GOT3 (cell line): ENCODE measurements at regions not wholly inside any gene's neighbourhood (a gene's known extent, or its start where the extent isn't known, plus 50 kb on each side); places are given as distances from the start of the nearest gene placed in this dataset.
"Not testable (repeated sequence)": the region's sequence is repeated elsewhere in the genome, so short reads cannot be mapped to it uniquely, and the experiment has no call there.

Source experiments
- DNase-seq: peaks from one replicate; lab custom pipeline; 2025; ENCODE audit warnings: mixed read lengths; lab: John Stamatoyannopoulos, UW

GRCh38 chr2:120498576-120499394, 152.8 kb downstream of the INHBB start:
- no peak for DNase-seq

DNA sequence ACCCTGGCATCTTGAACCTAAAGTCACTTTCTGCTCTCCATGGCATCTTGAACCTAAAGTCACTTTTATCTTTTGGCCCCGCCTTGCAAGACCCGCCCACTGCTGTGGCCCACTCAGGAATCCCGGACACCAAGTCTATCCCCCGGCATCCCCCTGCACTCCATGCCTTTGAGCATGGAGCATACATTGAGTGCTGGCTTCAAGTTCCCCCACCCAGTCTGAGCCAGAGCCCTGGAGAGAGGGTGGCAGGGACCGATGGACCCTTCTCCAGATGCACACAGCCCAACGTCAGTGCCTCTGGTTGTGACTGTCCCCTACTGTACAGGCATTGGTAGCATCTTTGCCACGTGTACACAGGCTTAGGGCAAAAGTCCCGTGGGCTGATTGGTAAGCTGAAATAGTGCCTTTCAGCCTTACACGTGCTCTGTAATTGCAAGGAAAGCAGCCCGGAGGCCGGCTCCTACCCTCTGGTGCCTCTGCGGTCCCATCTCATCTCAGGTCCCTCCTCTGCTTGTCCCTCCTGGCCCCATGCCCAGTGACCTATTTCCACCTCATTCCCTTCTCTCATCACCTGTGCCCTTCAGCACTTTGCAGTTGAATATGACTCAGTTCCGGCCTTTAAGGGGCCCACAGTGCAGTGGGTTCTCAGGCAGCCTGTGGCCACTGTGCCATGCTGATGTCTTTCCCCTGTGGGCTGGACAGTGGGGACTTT, 154.0 kb downstream of the INHBB start:
- DNase-seq: no peak

- no peak for DNase-seq
Measured at GRCh38 chr2:120501591-120501990, 155.7 kb downstream of the INHBB start.

GRCh38 chr2:120502357-120502756, 156.4 kb downstream of the INHBB start:
- DNase-seq: no peak

- no peak for DNase-seq
Measured at GRCh38 chr2:120502761-120503160, 156.8 kb downstream of the INHBB start.

DNA sequence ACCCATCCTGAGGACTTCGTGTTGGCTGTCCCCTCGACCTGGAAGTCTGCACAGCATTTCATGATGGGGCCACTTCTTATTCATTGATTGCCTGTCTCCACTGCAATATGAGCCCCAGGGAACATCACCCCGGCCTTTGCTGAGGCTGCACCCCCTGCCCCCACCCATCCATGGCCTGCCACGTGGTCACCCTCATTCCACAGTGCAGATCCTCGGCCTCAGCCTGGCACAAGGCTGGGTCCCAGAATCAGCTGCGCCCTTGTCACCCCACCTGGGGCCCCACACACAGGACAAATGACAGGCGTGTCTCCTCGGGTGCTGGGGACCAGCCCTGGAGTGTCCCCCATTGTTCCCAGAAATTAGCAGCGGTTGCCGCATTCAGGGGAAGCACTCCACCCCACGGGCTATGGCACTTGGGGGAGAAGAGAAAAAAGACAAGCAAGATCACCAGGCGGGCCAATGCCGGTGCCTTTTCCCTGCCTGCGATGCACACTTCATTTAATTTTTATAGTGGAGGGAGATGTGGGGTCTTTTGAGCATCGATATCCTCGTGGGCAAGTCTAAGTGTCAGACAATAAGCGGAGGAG, 157.4 kb downstream of the INHBB start:
- no peak for DNase-seq

DNA sequence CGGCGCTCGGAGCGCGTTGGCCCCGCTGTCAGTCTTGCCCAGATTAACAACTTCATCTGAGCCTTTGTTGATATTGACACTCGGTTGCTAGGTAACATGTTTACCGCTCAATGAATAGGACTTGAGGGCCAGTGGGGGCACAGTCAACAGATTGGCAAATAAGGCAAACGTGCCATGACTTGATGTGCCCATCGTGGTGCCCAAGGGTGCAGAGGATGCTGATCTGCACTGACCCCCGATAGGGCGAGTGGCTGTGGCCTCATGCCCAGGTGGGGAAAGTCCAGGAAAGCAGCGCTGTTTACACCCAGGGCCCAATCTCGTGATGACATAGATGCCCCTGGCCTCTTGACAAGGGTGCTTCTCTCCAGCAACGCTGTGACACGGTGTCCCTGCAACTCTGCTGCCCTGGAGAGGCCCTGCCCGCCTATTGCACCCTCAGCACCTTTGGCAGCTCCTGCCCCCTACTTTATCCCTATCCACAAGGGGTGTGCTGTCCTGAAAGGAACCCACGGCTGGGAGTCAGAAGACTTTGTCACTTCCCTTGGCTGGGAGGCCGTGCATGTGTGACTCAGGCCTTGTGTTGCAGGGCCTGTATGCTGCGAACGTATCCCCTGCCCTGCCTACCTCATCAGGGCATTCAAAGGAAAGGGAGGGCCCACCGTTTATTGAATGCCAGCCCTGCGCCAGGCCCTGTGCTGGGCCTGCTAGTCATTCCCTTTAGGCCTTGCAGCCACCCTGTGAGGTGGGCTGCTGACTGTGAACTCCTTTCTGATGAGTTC, 158.0 kb downstream of the INHBB start:
- DNase-seq: no peak

- no peak for DNase-seq
Measured at GRCh38 chr2:120504936-120505705, 159.2 kb downstream of the INHBB start.

- no peak for DNase-seq
Measured at GRCh38 chr2:120508567-120509041, 162.7 kb downstream of the INHBB start.

- DNase-seq: no peak
Measured at GRCh38 chr2:120509213-120509815, 163.4 kb downstream of the INHBB start.

DNA sequence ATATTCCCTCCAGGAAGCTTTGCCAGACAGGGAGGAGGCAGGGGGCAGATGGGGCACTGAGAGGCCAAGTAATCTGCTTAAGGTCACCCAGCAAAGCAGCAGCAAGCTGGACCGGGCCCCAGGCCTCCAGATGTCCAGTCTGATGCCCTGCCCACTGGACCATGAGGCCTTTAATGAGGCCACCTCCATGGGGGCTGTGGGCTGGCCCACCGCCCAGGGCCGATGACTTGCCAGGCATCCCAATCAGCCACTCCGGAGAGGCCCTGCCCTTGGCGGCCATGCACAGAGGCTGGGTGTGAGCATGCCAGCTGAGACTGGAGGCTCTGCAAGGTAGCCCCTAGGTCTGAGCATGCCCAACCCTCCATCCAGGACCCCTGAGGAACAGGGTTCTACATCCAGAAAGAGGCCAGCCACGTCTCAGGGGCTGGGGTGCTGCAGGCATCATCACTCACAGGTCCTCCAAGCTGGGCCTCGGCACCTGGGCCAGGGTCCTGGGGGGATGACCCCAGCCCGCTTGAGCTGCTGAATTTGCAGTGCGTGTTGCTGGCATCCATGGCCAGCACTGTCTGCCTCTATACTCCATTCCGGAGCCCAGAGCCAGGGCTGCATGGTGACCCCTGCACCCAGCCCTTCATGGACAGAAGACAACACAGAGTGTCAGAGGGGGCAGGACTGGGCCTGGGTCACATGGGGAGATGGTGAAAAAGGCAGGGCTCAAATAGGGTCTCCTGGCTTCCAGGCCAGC, 164.2 kb downstream of the INHBB start:
- no peak for DNase-seq

GRCh38 chr2:120510751-120511395, 164.9 kb downstream of the INHBB start:
- no peak for DNase-seq

DNA sequence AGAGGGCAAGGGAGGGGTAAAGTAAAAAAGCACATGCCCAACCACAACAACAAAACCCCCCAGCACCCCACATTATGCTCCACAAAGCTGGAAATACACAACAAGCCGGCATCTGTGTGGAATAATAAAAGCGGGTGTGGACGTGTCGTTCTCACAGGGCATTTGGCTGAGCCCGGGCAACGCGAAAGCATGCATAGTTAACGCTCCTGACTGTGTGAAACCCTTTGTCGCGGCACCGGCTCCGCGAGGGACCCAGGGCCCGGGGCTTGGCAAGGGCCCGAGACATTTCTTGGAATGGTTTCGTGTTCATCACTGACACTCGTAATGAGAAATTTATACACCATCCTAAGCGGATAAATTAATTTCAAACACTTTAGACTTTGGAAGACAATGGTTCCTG, 165.6 kb downstream of the INHBB start:
- DNase-seq: no peak

GRCh38 chr2:120511947-120512710, 166.2 kb downstream of the INHBB start:
- no peak for DNase-seq

GRCh38 chr2:120513776-120514357, 167.9 kb downstream of the INHBB start:
- DNase-seq: no peak

GRCh38 chr2:120514521-120514920, 168.6 kb downstream of the INHBB start:
- DNase-seq: no peak

- not testable (repeated sequence) for DNase-seq
Measured at GRCh38 chr2:120515066-120515758, 169.3 kb downstream of the INHBB start.
